Right lobe of liver (tissue), 6 donors: ENCODE measurements at regions not wholly inside any gene's neighbourhood (a gene's known extent, or its start where the extent isn't known, plus 50 kb on each side); places are given as distances from the start of the nearest gene placed in this dataset.

Source experiments
- ATAC-seq, 4 donors: fragments of 200-7000 bp; cut with Tn5 transposase; one replicate each; pipeline ENCODE4 v1.9.1; 2020; ENCODE audit warnings: mild to moderate bottlenecking in 4 of 4, moderate library complexity in 4 of 4
- DNase-seq, 3 donors: peaks; one replicate each; pipeline ENCODE4 v3.0.0-alpha.2; 2020
- H3K27ac ChIP-seq, 3 donors: fragments of 200-600 bp; one replicate each; pipeline ENCODE4 v1.8.0; 2022
- H3K27me3 ChIP-seq, 2 donors: fragments of 200-600 bp; one replicate each; pipeline ENCODE4 v1.8.0; 2022
- H3K36me3 ChIP-seq, 4 donors: fragments of 200-600 bp; sonication (generic) in 1 of 4; one replicate each; pipeline versions ENCODE4 v1.5.1 to v1.8.0; 2017 to 2022; ENCODE audit warnings: control low read depth in 1 of 4
- H3K4me1 ChIP-seq, 4 donors: fragments of 200-600 bp; sonication (generic) in 1 of 4; one replicate each; pipeline versions ENCODE4 v1.5.1 to v1.8.0; 2017 to 2022; ENCODE audit warnings: control low read depth in 1 of 4
- H3K4me3 ChIP-seq, 3 donors: fragments of 200-600 bp; one replicate each; pipeline ENCODE4 v1.8.0; 2022
- H3K9me3 ChIP-seq, 4 donors: fragments of 200-600 bp; sonication (generic) in 1 of 4; one replicate each; pipeline versions ENCODE4 v1.5.1 to v1.8.0; 2017 to 2022; ENCODE audit warnings: control low read depth in 1 of 4
- POLR2A ChIP-seq: fragments of 450-650 bp; IDR thresholded peaks from one replicate; pipeline ENCODE4 v1.6.1; 2017; ENCODE audit warnings: antibody characterized with exemption, mild to moderate bottlenecking
- WGBS: methylation state at CpG from one replicate; pipeline ENCODE4 v1.1.6; 2018; ENCODE audit warnings: low coverage, low lambda C conversion rate; ENCODE audit not compliant: insufficient coverage; ENCODE audit errors: missing lambda C conversion rate; 5-methylcytosine and 5-hydroxymethylcytosine counted together
- intact Hi-C, 2 donors: fragments of 100-400 bp; cut with DNase I; formaldehyde crosslinking; loops; one replicate each; pipeline versions ENCODE4 v1.11.2 to v1.14.1; 2022
- TF ChIP-seq, protein P1 (sequence below), 4 donors: fragments of 200-600 bp in 3 of 4; fragments of 450-650 bp in 1 of 4; IDR thresholded peaks; one replicate each; pipeline versions ENCODE4 v1.5.1 to v1.8.0; 2016 to 2022; ENCODE audit warnings: antibody characterized with exemption in 4 of 4, mild to moderate bottlenecking in 2 of 4
- donor health status: DM: no; HTN: yes; CAD: no.
- donor health status: DM: no; HTN: no; CAD: no.
- donor health status: DM: no; HTN: no; CAD: no.
- donor health status: DM: no; HTN: yes; CAD: no.
- donor health status: DM: no; HTN: yes; CAD: no.

DNA sequence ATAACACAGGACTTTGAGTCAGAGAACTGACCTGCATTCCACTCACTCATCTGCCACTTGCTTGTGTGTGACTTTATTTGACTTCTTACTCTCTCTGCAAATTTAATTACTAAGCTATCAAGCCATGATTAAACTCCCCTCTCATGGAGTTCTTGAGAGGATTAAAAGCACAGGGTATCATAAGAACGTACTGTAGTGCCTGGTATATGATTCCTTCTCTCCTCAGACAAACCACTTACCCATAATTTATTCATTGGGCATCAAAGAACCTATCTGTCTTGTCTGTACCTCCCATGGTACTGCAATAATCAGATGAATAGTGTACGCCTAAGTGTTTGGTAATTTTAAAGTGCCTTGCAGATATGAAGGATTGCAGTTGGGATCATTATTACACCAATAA is 130.6 kb upstream of the UBASH3B start:
- no peaks in the 10 kb centered on the region for H3K4me1 ChIP-seq
- DNase-seq (no peak), ATAC-seq (no peak)
- no peak overlapping the region for H3K27ac ChIP-seq
- H3K9me3 ChIP-seq: no peaks in the 10 kb centered on the region
- TF ChIP-seq, protein P1, sequence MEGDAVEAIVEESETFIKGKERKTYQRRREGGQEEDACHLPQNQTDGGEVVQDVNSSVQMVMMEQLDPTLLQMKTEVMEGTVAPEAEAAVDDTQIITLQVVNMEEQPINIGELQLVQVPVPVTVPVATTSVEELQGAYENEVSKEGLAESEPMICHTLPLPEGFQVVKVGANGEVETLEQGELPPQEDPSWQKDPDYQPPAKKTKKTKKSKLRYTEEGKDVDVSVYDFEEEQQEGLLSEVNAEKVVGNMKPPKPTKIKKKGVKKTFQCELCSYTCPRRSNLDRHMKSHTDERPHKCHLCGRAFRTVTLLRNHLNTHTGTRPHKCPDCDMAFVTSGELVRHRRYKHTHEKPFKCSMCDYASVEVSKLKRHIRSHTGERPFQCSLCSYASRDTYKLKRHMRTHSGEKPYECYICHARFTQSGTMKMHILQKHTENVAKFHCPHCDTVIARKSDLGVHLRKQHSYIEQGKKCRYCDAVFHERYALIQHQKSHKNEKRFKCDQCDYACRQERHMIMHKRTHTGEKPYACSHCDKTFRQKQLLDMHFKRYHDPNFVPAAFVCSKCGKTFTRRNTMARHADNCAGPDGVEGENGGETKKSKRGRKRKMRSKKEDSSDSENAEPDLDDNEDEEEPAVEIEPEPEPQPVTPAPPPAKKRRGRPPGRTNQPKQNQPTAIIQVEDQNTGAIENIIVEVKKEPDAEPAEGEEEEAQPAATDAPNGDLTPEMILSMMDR (IDR thresholded peaks at IDR 0.05): no peak
- no peak for TF ChIP-seq POLR2A
- intact Hi-C loops: no loop called here
- H3K36me3 ChIP-seq: no peaks in the 10 kb centered on the region
- WGBS: 44% methylated on average over 2 of the region's 2 CpGs
- H3K4me3 ChIP-seq: no peak overlapping the region
- no peaks in the 10 kb centered on the region for H3K27me3 ChIP-seq

DNA sequence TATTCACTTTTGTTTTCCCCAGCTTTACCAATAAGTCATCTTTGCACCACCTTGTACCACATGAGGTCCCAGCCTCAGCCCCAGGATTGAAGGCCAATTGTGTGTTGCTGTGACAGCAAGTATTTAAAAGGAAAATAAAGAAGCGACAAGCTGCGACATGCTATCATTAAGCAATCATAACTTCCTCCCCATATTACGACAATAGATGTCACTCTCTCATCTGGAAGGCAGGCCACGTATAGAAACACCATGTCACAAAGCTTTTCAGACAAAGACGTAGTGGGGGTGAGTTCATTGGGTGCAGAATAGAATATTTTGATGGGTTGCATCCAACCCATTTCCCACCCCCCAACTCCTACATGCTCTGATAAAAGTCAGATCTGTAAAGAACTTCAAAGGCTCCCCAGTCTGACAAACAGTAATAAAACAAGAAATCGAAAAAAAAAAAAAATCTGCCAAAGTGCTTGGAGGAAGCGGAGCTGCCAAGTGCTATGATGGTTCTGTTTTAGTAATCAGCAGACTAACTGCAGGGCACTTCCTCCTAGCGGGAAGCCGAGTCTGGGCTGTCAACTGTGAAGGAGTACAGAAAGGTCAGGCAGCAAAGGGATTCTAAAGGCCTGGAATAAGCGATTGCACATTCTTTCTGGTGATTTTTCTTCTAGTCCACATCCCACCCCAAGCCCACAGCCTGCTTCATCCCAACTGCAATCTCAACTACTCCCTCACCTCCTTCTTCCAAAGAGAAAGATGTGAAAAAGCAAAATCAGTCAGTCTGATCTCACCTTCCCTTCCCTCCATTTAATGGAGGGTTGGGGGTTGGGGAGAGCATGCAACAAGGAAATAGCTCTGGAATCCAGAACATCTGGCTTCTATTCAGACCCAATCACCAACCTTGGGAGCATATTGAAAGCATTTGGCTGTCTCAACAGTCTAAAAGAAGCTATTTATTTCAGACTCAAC is 131.4 kb upstream of the UBASH3B start:
- no peaks in the 10 kb centered on the region for H3K27me3 ChIP-seq
- no peaks in the 10 kb centered on the region for H3K9me3 ChIP-seq
- no peaks in the 10 kb centered on the region for H3K4me1 ChIP-seq
- H3K4me3 ChIP-seq: no peak overlapping the region
- 36% methylated on average over 10 of the region's 10 CpGs for WGBS
- DNase-seq (no peak), ATAC-seq (peak in 3 of 4 donors; percentile 29 to 74 (median 39))
- intact Hi-C loops: no loop called here
- no peak overlapping the region for H3K27ac ChIP-seq
- TF ChIP-seq, protein P1 (IDR thresholded peaks at IDR 0.05): no peak
- no peak for TF ChIP-seq POLR2A
- no peaks in the 10 kb centered on the region for H3K36me3 ChIP-seq

DNA sequence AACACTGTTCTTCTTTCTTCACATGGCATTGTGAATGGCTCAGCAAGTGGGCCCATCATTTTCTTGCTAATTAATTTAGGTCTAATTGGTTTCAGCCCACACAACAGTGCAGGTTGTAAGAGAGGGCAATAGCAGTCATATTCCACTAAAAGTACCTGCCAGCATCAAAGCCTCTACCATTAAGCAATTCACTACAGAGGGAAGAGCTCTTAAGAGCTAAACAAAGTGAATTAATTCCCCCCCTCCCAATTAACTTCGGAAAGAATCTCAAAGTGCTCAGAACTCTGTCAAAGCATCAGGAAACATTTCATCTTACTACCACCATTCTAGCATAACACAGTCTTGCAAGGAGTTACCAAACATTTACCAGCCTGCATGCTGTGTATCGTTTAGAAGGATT is 133.9 kb upstream of the UBASH3B start:
- TF ChIP-seq POLR2A: no peak
- TF ChIP-seq, protein P1 (IDR thresholded peaks at IDR 0.05): no peak
- 58% methylated on average over 2 of the region's 2 CpGs for WGBS
- no peak for DNase-seq
- Histone ChIP-seq H3K4me3 (no peak overlapping the region), H3K9me3 (no peaks in the 10 kb centered on the region), H3K27me3 (no peaks in the 10 kb centered on the region), H3K36me3 (no peaks in the 10 kb centered on the region), H3K4me1 (no peaks in the 10 kb centered on the region), H3K27ac (no peak overlapping the region)
- ATAC-seq: no peak
- intact Hi-C loops: no loop called here

DNA sequence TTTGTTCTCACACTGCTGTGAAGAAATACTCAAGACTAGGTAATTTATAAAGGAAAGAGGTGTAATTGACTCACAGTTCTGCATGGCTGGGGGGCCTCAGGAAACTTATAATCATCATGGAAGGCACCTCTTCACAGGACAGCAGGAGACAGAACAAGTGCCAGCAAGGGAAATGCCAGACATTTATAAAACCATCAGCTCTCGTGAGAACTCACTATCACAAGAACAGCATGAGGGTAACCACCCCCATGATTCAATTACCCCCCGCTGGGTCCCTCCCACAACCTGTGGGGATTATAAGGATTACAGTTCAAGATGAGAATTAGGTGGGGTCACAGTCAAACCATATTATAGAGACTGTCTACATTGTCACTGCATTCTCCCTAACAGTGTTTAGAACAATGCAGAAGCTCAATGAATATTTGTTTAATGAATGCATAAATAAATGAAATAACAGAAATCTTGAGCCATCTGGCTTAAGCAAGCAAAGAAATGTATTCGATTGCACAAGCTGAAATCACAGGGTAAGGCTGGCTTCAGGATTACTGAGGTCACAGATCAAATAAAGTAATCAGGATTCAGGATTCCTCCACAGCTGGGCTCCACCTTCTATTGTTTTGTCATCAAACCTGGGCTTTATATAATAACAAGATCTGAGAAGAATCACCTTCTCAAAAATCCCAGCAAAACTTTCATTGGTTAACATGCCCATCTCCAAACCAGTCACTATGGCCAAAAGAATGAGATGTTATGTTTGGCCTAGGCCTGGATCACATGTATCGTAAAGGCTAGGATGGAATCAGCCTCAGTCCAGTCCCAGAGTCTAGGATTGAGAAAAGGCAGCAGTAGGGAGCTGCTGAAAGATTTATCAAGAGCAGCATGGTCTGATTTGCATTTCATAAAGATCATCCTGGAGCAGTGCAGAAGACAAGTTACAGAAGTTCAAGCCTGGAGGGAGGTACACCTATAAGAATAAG is 137.8 kb upstream of the UBASH3B start:
- no peak overlapping the region for H3K27ac ChIP-seq
- TF ChIP-seq, protein P1 (IDR thresholded peaks at IDR 0.05): no peak
- TF ChIP-seq POLR2A: no peak
- intact Hi-C loops: no loop called here
- H3K36me3 ChIP-seq: no peaks in the 10 kb centered on the region
- H3K4me3 ChIP-seq: no peak overlapping the region
- DNase-seq (no peak), ATAC-seq (no peak)
- no peaks in the 10 kb centered on the region for H3K9me3 ChIP-seq
- 44% methylated on average over 4 of the region's 4 CpGs for WGBS
- no peaks in the 10 kb centered on the region for H3K27me3 ChIP-seq
- no peaks in the 10 kb centered on the region for H3K4me1 ChIP-seq
